ENCODE measurements at regions not wholly inside any gene's neighbourhood (a gene's known extent, or its start where the extent isn't known, plus 50 kb on each side); places are given as distances from the start of the nearest gene placed in this dataset.

DNA sequence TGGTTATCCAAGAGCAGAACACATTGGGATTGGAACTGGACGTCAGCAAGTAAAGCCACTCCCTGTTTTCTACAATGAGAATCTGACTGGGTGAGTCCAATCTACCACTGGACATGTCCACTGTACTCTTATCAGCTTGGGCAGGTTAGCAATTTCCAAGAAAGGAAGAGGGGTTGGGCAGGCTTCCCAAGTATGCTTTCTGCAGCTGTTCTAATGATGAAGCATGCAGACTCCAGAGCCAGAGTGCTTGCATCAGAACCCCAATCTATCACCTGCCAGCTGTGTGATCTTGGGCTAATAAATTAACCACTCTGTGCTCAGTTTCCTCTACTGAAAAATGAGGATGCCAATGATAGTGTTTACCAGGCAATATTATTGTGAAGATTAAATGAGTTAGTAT, 92.0 kb downstream of the EMP1 start:
- Histone ChIP-seq H3K9me3 (replicated peaks in 1 of 3) (no peaks in the 10 kb centered on the region), H3K36me3 (replicated peaks in 1 of 2) (no peaks in the 10 kb centered on the region), H3K27me3 (no peaks in the 10 kb centered on the region), H3K4me3 (no peak overlapping the region), H3K27ac (no peak overlapping the region), H3K4me1 (replicated peaks in 1 of 2) (peaks cover 0 to 5% of the 10 kb centered on the region in 2 donors)
- WGBS, 4 donors, result 20 to 42% (median 31%) methylated on average over 1 of the region's 1 CpG
- DNase-seq, result peak in 1 of 7 donors; percentile 53
- TF ChIP-seq POLR2A (IDR thresholded peaks at IDR 0.05) (no peak), CTCF (IDR thresholded peaks at IDR 0.05) (no peak)
- intact Hi-C loops (cut with DNase I), result no loop called here

- H3K9me3 ChIP-seq (replicated peaks in 1 of 3), result no peaks in the 10 kb centered on the region
- H3K4me1 ChIP-seq (replicated peaks in 1 of 2), result no peaks in the 10 kb centered on the region
- H3K27ac ChIP-seq, result no peak overlapping the region
- intact Hi-C loops (cut with DNase I), result no loop called here
- no peaks in the 10 kb centered on the region for H3K27me3 ChIP-seq
- no peak overlapping the region for H3K4me3 ChIP-seq
- no peak for DNase-seq
- no peaks in the 10 kb centered on the region for H3K36me3 ChIP-seq (replicated peaks in 1 of 2)
- TF ChIP-seq CTCF (IDR thresholded peaks at IDR 0.05) (no peak), POLR2A (IDR thresholded peaks at IDR 0.05) (no peak)
These were observed 87.3 kb downstream of the EMP1 start for GRCh38 chr12:13283867-13284266.

GRCh38 chr12:13282861-13283260, 86.3 kb downstream of the EMP1 start:
- TF ChIP-seq CTCF (IDR thresholded peaks at IDR 0.05) (no peak), POLR2A (IDR thresholded peaks at IDR 0.05) (no peak)
- no peak overlapping the region for H3K4me3 ChIP-seq
- H3K4me1 ChIP-seq (replicated peaks in 1 of 2), result peaks cover 0 to 7% of the 10 kb centered on the region in 2 donors
- no peaks in the 10 kb centered on the region for H3K36me3 ChIP-seq (replicated peaks in 1 of 2)
- H3K9me3 ChIP-seq (replicated peaks in 1 of 3), result no peaks in the 10 kb centered on the region
- WGBS, 4 donors, result 56 to 67% (median 61%) methylated on average over 2 of the region's 2 CpGs
- H3K27me3 ChIP-seq, result no peaks in the 10 kb centered on the region
- intact Hi-C loops (cut with DNase I), result no loop called here
- no peak overlapping the region for H3K27ac ChIP-seq
- DNase-seq, result no peak

- Histone ChIP-seq H3K4me1 (replicated peaks in 1 of 2) (peaks cover 0 to 9% of the 10 kb centered on the region in 2 donors), H3K4me3 (peak overlapping the region in 1 of 4 donors; percentile 7), H3K9me3 (replicated peaks in 1 of 3) (no peaks in the 10 kb centered on the region), H3K27ac (no peak overlapping the region), H3K36me3 (replicated peaks in 1 of 2) (no peaks in the 10 kb centered on the region), H3K27me3 (peaks cover 8% of the 10 kb centered on the region)
- whole genome bisulfite sequencing, 4 donors, result 17 to 21% (median 20%) methylated on average over 18 to 32 of the region's 32 CpGs
- TF ChIP-seq CTCF (IDR thresholded peaks at IDR 0.05), result peak; percentile 86 to 100 (median 90)
- TF ChIP-seq POLR2A (IDR thresholded peaks at IDR 0.05), result no peak
- intact Hi-C loops (cut with DNase I), result loop anchor here (5.0 to 10.0 kb wide), 4 partner anchors 254 to 384 kb away; no protein-coding TSS in a partner anchor
- DNase-seq, result peak; percentile 43 to 83 (median 69)
These were observed 81.8 kb downstream of the EMP1 start for GRCh38 chr12:13278249-13278787.
